Epithelial cell of proximal tubule (primary cell): ENCODE measurements at regions not wholly inside any gene's neighbourhood (a gene's known extent, or its start where the extent isn't known, plus 50 kb on each side); places are given as distances from the start of the nearest gene placed in this dataset.
"Not testable (repeated sequence)": the region's sequence is repeated elsewhere in the genome, so short reads cannot be mapped to it uniquely, and the experiment has no call there.

Experiments used
- DNase-seq: peaks from one replicate; pipeline ENCODE4 v3.0.0-alpha.2; 2011; ENCODE audit warnings: low read depth
- H3K4me3 ChIP-seq: 2 replicates; pipeline ENCODE4 v1.5.1; 2011; ENCODE audit warnings: low read depth, mild to moderate bottlenecking, low read length
- TF ChIP-seq, protein P1 (sequence below): conservative IDR thresholded peaks from 2 replicates; pipeline ENCODE4 v1.5.1; 2012; ENCODE audit warnings: low read depth, mild to moderate bottlenecking, low read length

DNA sequence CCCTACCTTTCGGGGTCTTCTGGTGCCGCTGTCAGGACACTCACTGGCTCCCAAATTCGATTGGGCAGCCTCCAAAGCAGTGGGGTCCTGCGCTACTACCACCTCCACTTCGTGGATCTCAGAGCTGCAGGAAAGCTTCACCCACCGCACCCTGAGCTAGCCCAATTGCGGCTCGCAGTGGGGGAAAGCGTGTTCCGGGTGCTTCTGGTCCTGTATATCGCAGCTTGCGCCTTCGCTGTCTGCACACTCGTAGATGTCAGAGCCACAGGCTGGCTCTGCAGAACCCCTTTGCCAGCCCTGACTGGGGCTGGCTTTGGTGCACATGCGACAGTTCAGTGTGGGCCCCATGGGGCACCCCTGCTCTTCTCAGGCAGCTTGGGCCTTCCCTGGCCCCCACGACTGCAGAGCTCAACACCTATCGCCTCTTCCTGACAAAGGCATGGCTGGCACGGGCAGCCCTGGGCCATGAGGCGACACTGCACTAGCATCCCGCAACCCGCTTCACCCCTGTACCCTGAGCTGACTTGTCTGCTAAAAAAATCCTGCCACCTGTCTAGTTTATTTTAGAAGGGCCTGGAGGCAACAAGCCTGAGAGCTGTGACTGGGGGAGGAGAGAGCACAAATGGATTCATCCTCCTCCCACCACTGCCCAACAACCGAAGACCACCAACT is 78.7 kb upstream of the ABI1 start:
- TF ChIP-seq, protein P1, sequence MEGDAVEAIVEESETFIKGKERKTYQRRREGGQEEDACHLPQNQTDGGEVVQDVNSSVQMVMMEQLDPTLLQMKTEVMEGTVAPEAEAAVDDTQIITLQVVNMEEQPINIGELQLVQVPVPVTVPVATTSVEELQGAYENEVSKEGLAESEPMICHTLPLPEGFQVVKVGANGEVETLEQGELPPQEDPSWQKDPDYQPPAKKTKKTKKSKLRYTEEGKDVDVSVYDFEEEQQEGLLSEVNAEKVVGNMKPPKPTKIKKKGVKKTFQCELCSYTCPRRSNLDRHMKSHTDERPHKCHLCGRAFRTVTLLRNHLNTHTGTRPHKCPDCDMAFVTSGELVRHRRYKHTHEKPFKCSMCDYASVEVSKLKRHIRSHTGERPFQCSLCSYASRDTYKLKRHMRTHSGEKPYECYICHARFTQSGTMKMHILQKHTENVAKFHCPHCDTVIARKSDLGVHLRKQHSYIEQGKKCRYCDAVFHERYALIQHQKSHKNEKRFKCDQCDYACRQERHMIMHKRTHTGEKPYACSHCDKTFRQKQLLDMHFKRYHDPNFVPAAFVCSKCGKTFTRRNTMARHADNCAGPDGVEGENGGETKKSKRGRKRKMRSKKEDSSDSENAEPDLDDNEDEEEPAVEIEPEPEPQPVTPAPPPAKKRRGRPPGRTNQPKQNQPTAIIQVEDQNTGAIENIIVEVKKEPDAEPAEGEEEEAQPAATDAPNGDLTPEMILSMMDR, result no peak
- H3K4me3 ChIP-seq, result no peak overlapping the region
- DNase-seq, result no peak

DNA sequence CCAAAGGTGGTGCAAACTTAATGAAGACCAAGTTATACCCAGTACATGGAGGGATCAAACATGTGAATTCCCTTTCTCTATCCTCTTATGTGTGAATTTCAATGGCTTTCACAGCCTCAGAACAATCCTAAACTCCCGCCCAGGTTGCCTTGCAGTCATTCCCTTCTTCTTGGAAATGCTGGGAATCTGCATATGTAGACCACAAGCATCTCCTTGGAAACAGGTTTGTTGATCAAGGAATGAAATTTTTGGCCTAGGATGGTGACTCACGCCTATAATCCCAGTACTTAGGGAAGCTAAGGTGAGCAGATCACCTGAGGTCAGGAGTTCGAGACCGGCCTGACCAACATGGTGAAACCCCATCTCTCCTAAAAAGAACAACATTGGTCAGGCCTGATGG is 77.8 kb upstream of the ABI1 start:
- DNase-seq, result no peak
- no peak overlapping the region for H3K4me3 ChIP-seq
- TF ChIP-seq, protein P1, result no peak

DNA sequence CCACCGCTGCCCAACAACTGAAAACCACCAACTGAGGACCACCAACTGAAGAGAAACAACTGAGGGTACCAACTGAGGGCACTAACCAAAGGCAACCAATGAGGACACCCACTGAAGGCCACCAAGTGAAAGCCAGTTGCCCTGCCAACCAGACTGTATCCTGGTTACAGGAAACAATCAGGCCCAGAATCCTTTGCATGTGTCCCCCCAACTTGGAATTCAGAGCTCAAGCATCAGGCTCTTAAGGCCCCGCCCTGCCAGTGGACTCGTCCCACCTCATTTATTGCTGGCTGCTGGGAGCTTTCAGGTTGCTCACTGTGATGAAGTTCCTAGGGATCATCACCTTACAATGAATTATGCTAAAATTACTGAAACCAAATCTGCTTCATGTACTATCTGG is 76.6 kb upstream of the ABI1 start:
- H3K4me3 ChIP-seq, result no peak overlapping the region
- TF ChIP-seq, protein P1, result no peak
- DNase-seq, result no peak

DNA sequence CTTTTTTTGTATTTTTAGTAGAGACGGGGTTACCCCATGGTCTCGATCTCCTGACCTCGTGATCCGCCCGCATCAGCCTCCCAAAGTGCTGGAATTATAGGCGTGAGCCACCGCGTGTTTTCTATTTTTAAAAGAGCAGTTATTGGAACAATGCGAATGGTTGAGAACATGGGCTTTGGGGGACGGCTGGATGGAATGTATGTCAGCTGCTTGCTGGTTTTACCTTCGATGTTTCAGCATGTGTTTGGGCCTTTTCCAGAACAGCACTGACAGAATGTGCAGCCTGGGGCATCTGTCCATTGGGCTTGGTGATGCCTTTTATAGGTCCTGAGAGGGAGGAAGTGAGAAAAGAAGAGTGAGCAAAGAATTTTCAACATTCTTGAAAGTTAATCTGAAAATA is 73.4 kb upstream of the ABI1 start:
- not testable (repeated sequence) for DNase-seq

DNA sequence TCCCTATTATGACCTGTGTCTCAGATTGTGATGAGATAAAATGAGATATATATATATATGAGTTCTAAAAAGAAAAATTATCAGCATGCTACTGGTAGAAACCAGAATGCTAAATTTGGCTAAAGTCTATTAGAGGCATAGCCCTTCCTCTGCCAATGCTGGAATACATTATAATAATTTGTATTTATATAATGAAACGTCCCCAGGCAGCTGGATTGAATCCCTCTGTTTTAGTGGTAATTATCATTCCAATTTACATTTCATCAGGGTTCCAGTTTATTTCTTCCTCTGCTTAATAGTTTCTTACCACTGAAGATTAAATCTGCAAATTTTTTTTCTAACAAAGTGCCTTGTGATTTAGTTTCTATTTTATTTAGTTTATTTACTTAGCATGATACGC is 71.8 kb upstream of the ABI1 start:
- H3K4me3 ChIP-seq, result no peak overlapping the region
- TF ChIP-seq, protein P1, result no peak
- no peak for DNase-seq

More for the DNA sequence above, 73.4 kb upstream of the ABI1 start:
- not testable (repeated sequence) for H3K4me3 ChIP-seq

DNA sequence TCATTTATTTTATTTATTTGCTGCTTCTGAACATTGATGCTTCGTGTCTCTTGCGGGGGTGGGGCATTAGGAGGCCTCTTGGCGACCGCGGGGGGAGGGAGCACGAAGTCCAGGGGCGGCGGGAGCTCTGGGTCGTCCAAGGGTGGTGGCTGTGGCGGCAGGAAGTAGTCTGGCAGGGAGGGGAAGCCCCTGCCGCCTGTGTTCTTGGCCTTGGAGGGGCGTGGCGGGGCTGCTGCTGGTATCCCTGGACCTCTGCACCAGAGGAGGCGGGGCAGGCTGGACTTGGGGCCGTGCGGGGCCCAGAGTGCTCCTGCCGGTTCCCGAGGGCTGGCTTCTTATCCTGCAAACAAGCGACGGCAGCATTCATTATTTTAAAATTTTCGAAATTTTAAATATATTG is 70.5 kb upstream of the ABI1 start:
- no peak for DNase-seq
- TF ChIP-seq, protein P1, result no peak
- H3K4me3 ChIP-seq, result no peak overlapping the region

DNA sequence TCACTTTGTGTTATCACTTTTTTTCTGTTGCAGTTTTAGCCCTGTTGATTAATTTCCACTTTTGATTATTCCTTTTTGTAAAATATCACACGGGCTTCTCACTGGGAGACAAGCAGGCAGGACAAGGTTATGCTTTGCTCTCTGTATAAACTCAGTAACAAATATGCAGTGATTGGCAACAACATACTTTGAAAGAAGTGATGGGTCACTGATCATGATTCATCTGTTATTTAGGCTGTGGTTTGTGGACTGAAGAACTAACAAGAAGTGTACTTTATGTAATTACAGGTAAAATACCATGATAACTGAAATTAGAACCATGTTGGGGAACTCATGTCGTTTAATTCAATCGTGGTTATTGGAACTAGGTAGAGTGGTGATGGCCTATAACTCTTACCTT is 62.1 kb upstream of the ABI1 start:
- peak; percentile 12 for DNase-seq

DNA sequence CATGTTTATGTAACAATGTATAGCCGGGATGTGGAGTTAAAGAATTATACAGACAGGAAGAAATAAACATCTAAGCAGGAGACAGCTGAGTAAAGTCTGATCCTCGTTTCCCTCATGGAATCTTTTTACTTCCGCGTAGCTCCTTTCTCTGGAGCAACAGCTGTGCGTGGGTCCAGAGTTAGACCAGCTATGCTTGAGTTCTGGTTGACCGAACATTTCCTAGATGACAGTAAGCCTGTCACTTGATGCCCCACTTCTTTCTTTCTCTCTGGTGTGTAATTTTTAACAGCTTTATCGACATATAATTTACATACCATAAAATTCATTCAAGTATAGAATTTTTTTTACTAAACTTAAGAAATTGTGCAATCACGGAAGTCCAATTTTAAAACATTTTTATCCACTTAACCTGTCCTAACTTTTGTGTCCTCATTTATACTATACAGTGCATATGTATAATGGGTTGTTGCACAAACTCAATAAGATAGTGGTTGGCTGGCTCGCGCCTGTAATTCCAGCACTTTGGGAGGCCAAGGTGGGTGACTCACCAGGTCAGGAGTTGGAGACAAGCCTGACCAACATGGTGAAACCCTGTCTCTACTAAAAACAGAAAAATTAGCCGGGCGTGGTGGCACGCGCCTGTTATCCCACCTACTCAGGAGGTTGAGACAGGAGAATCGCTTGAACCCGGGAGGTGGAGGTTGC is 58.5 kb upstream of the ABI1 start:
- peak; percentile 41 for DNase-seq

More for the DNA sequence above, 62.1 kb upstream of the ABI1 start:
- H3K4me3 ChIP-seq, result not testable (repeated sequence)

More for the DNA sequence above, 58.5 kb upstream of the ABI1 start:
- H3K4me3 ChIP-seq, result not testable (repeated sequence)
